ENCODE measurements at regions not wholly inside any gene's neighbourhood (a gene's known extent, or its start where the extent isn't known, plus 50 kb on each side); places are given as distances from the start of the nearest gene placed in this dataset.

DNA sequence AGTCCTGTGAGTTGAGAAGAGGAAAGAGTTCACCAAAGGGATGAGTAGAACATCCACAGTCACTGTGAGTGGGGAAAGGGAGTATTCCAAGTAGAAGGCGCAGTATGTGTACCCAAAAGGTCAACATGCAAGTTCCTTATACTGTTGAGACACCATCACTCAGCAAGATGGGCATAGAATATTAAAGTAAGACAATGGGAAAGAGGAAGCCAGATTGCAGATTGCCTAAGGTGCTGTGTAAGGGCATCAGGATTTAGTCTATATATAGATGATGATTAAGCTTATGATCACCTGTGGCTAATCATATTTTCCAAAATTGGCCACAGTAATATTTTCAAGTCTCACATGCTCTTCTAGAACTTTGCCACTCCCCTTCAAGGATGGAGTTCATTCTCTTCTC, 120.1 kb upstream of the CAMK1G start:
- TF ChIP-seq POLR2A (IDR thresholded peaks at IDR 0.05; ENCODE audit: low read depth, low read length) (no peak), POLR2AphosphoS5 (IDR thresholded peaks at IDR 0.05; ENCODE audit: low read depth, low read length) (no peak), TAF1 (IDR thresholded peaks at IDR 0.05; ENCODE audit: borderline replicate concordance, low read depth, low read length) (no peak)

Data from GM12892 (cell line).